SJSA1 (cell line): ENCODE measurements at regions not wholly inside any gene's neighbourhood (a gene's known extent, or its start where the extent isn't known, plus 50 kb on each side); places are given as distances from the start of the nearest gene placed in this dataset.
A peak's percentile ranks its signal among the peaks of the same experiment; 100 is the strongest.
"Not testable (repeated sequence)": the region's sequence is repeated elsewhere in the genome, so short reads cannot be mapped to it uniquely, and the experiment has no call there.

Experiments
- DNase-seq, 2 experiments: peaks; one replicate each; pipeline ENCODE4 v3.0.0-alpha.2; 2015 to 2020; ENCODE audit warnings: low spot score in 2 of 2, low read depth in 1 of 2
- H3K27ac ChIP-seq: fragments of 250-450 bp; sonication (Bioruptor Pico); 2 replicates; pipeline ENCODE4 v1.5.1; 2020; ENCODE audit warnings: mild to moderate bottlenecking, moderate library complexity
- H3K27me3 ChIP-seq: fragments of 250-450 bp; sonication (Bioruptor Pico); replicated peaks from 2 replicates; pipeline ENCODE4 v1.5.1; 2020; ENCODE audit warnings: mild to moderate bottlenecking, moderate library complexity
- H3K36me3 ChIP-seq: fragments of 250-450 bp; sonication (Bioruptor Pico); 2 replicates; pipeline ENCODE4 v1.5.1; 2020; ENCODE audit warnings: mild to moderate bottlenecking
- H3K4me1 ChIP-seq: fragments of 250-450 bp; sonication (Bioruptor Pico); replicated peaks from 2 replicates; pipeline ENCODE4 v1.6.1; 2021; ENCODE audit warnings: mild to moderate bottlenecking
- H3K4me3 ChIP-seq: fragments of 250-450 bp; sonication (Bioruptor Pico); 2 replicates; pipeline ENCODE4 v1.5.1; 2020; ENCODE audit warnings: mild to moderate bottlenecking
- H3K9me3 ChIP-seq: fragments of 250-450 bp; sonication (Bioruptor Pico); replicated peaks from 2 replicates; pipeline ENCODE4 v1.5.1; 2020; ENCODE audit warnings: mild to moderate bottlenecking

- H3K4me1 ChIP-seq = no peaks in the 10 kb centered on the region
- DNase-seq = no peak
Observed at GRCh38 chr15:62253294-62253693, 88.2 kb upstream of the C2CD4B start.

GRCh38 chr15:62254137-62254934 is 89.3 kb upstream of the C2CD4B start:
- no peak overlapping the region for H3K4me3 ChIP-seq
- no peaks in the 10 kb centered on the region; the same call in 1 of the 2 replicates for H3K27me3 ChIP-seq
- no peak overlapping the region for H3K27ac ChIP-seq
- peak; percentile 53 to 69 for DNase-seq
- H3K9me3 ChIP-seq = no peaks in the 10 kb centered on the region
- H3K4me1 ChIP-seq = no peaks in the 10 kb centered on the region
- no peaks in the 10 kb centered on the region for H3K36me3 ChIP-seq

More at GRCh38 chr15:62253294-62253693, 88.2 kb upstream of the C2CD4B start:
- peaks cover 6% of the 10 kb centered on the region; the same call in 1 of the 2 replicates for H3K27me3 ChIP-seq
- no peaks in the 10 kb centered on the region for H3K36me3 ChIP-seq
- no peak overlapping the region for H3K4me3 ChIP-seq
- no peaks in the 10 kb centered on the region for H3K9me3 ChIP-seq
- no peak overlapping the region for H3K27ac ChIP-seq

GRCh38 chr15:62256430-62256829 is 91.3 kb upstream of the C2CD4B start:
- H3K9me3 ChIP-seq, H3K4me3 ChIP-seq, H3K27me3 ChIP-seq, H3K4me1 ChIP-seq, H3K27ac ChIP-seq, DNase-seq, H3K36me3 ChIP-seq: not testable (repeated sequence)

GRCh38 chr15:62257996-62258521 is 93.0 kb upstream of the C2CD4B start:
- Histone ChIP-seq H3K27ac (no peak overlapping the region), H3K9me3 (peaks cover 7% of the 10 kb centered on the region), H3K4me3 (no peak overlapping the region), H3K4me1 (no peaks in the 10 kb centered on the region), H3K27me3 (no peaks in the 10 kb centered on the region), H3K36me3 (no peaks in the 10 kb centered on the region)
- DNase-seq = no peak

GRCh38 chr15:62262305-62262941 is 97.3 kb upstream of the C2CD4B start:
- Histone ChIP-seq H3K36me3 (no peaks in the 10 kb centered on the region), H3K27me3 (no peaks in the 10 kb centered on the region), H3K9me3 (peaks cover 15% of the 10 kb centered on the region), H3K27ac (no peak overlapping the region), H3K4me3 (no peak overlapping the region), H3K4me1 (no peaks in the 10 kb centered on the region)
- no peak for DNase-seq

- peaks cover 16% of the 10 kb centered on the region for H3K9me3 ChIP-seq
- no peaks in the 10 kb centered on the region for H3K4me1 ChIP-seq
- no peaks in the 10 kb centered on the region for H3K27me3 ChIP-seq
- no peaks in the 10 kb centered on the region for H3K36me3 ChIP-seq
- DNase-seq = no peak
- H3K4me3 ChIP-seq = no peak overlapping the region
- H3K27ac ChIP-seq = no peak overlapping the region
Observed at GRCh38 chr15:62264196-62264595, 99.1 kb upstream of the C2CD4B start.

- DNase-seq = no peak
- H3K27me3 ChIP-seq = no peaks in the 10 kb centered on the region; the same call in 1 of the 2 replicates
- no peak overlapping the region for H3K27ac ChIP-seq
- H3K9me3 ChIP-seq = peaks cover 14% of the 10 kb centered on the region
- H3K36me3 ChIP-seq = no peaks in the 10 kb centered on the region
- no peaks in the 10 kb centered on the region for H3K4me1 ChIP-seq
- no peak overlapping the region for H3K4me3 ChIP-seq
Observed at GRCh38 chr15:62269504-62269903, 104.4 kb upstream of the C2CD4B start.

- Histone ChIP-seq H3K36me3 (no peaks in the 10 kb centered on the region), H3K4me3 (no peak overlapping the region), H3K27me3 (no peaks in the 10 kb centered on the region; the same call in 1 of the 2 replicates), H3K9me3 (peaks cover 14% of the 10 kb centered on the region), H3K27ac (no peak overlapping the region), H3K4me1 (no peaks in the 10 kb centered on the region)
- DNase-seq = no peak
Observed at GRCh38 chr15:62270216-62270921, 105.3 kb upstream of the C2CD4B start.

GRCh38 chr15:62272290-62272689 is 107.2 kb upstream of the C2CD4B start:
- no peaks in the 10 kb centered on the region for H3K4me1 ChIP-seq
- no peak overlapping the region for H3K4me3 ChIP-seq
- DNase-seq = no peak
- H3K36me3 ChIP-seq = no peaks in the 10 kb centered on the region
- H3K27me3 ChIP-seq = peaks cover 6% of the 10 kb centered on the region; the same call in 1 of the 2 replicates
- H3K9me3 ChIP-seq = peaks cover 8% of the 10 kb centered on the region
- no peak overlapping the region for H3K27ac ChIP-seq

- no peaks in the 10 kb centered on the region for H3K9me3 ChIP-seq
- no peaks in the 10 kb centered on the region for H3K4me1 ChIP-seq
- peaks cover 31% of the 10 kb centered on the region for H3K27me3 ChIP-seq
- H3K36me3 ChIP-seq = no peaks in the 10 kb centered on the region
- DNase-seq = no peak
- H3K4me3 ChIP-seq = no peak overlapping the region
- H3K27ac ChIP-seq = no peak overlapping the region
Observed at GRCh38 chr15:62275831-62276230, 110.7 kb upstream of the C2CD4B start.

GRCh38 chr15:62277816-62278394 is 112.8 kb upstream of the C2CD4B start:
- H3K4me1 ChIP-seq = no peaks in the 10 kb centered on the region
- peaks cover 44% of the 10 kb centered on the region for H3K27me3 ChIP-seq
- no peaks in the 10 kb centered on the region for H3K9me3 ChIP-seq
- no peaks in the 10 kb centered on the region for H3K36me3 ChIP-seq
- H3K4me3 ChIP-seq = no peak overlapping the region
- H3K27ac ChIP-seq = no peak overlapping the region
- no peak for DNase-seq

GRCh38 chr15:62278534-62278933 is 113.4 kb upstream of the C2CD4B start:
- H3K9me3 ChIP-seq = no peaks in the 10 kb centered on the region
- H3K36me3 ChIP-seq = no peaks in the 10 kb centered on the region
- no peak overlapping the region for H3K4me3 ChIP-seq
- peaks cover 49% of the 10 kb centered on the region for H3K27me3 ChIP-seq
- DNase-seq = no peak
- H3K27ac ChIP-seq = no peak overlapping the region
- no peaks in the 10 kb centered on the region for H3K4me1 ChIP-seq

GRCh38 chr15:62279041-62279440 is 114.0 kb upstream of the C2CD4B start:
- no peak overlapping the region for H3K4me3 ChIP-seq
- H3K4me1 ChIP-seq = no peaks in the 10 kb centered on the region
- no peak overlapping the region for H3K27ac ChIP-seq
- H3K36me3 ChIP-seq = no peaks in the 10 kb centered on the region
- no peak for DNase-seq
- no peaks in the 10 kb centered on the region for H3K9me3 ChIP-seq
- peaks cover 52% of the 10 kb centered on the region for H3K27me3 ChIP-seq
